Left ventricle myocardium inferior (tissue), 1 donor: ENCODE measurements at regions not wholly inside any gene's neighbourhood (a gene's known extent, or its start where the extent isn't known, plus 50 kb on each side); places are given as distances from the start of the nearest gene placed in this dataset.
A peak's percentile ranks its signal among the peaks of the same experiment; 100 is the strongest.

Source experiments
- DNase-seq: peaks from one replicate; pipeline ENCODE4 v3.0.0-alpha.2; 2020
- H3K27ac ChIP-seq: fragments of 200-600 bp; replicated peaks from 2 replicates; pipeline ENCODE4 v1.8.0; 2021
- H3K27me3 ChIP-seq: fragments of 200-600 bp; 2 replicates; pipeline ENCODE4 v1.8.0; 2021; ENCODE audit warnings: low read depth
- H3K36me3 ChIP-seq: fragments of 200-600 bp; 2 replicates; pipeline ENCODE4 v1.8.0; 2021
- H3K4me1 ChIP-seq: fragments of 200-600 bp; 2 replicates; pipeline ENCODE4 v1.8.0; 2021
- H3K4me3 ChIP-seq: fragments of 200-600 bp; 2 replicates; pipeline ENCODE4 v1.8.0; 2021; ENCODE audit warnings: mild to moderate bottlenecking, moderate library complexity
- H3K9me3 ChIP-seq: fragments of 200-600 bp; replicated peaks from 2 replicates; pipeline ENCODE4 v1.8.0; 2021
- intact Hi-C: fragments of 100-400 bp; cut with micrococcal nuclease; formaldehyde crosslinking; loops from one replicate; pipeline ENCODE4 v1.11.0; 2022
- TF ChIP-seq, protein P1 (sequence below): fragments of 200-600 bp; IDR thresholded peaks from 2 replicates; pipeline ENCODE4 v1.8.0; 2021; ENCODE audit warnings: antibody characterized with exemption, mild to moderate bottlenecking, borderline replicate concordance
- donor health status: DM: no; HTN: yes; CAD: no; lungs with severe emphysema.

DNA sequence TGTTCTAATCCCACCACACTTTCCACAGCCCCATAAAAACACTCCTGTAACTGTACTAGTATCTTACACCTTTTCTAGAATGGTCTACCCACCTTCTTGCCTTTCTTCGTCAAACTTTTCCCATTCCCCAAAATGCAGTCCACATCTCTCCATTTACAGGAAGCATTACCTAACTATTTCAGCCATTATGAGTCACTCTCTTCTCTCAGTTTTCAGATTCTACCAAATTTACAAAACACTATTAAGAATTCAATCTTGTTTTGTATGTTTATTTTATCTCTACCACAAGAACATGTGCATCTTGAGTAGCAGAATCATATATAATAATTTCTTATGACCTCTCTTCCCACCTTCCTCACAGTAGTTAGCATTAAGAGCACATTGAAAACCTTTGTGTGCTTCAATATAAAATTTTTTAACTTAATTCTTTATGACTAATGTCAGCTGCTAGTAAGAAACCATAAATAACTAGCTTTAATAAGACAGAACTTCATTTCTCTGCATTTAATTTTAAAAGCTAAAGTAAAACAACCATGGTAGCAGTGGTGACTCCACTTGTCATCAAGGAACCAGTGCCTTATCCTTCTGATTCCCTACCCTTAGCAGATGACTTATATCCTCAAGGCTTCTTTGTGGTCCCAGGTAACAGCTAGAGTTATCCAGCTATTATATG is 56.6 kb upstream of the MAP2 start:
- no peaks in the 10 kb centered on the region for H3K36me3 ChIP-seq
- no peak for DNase-seq
- peaks cover 6% of the 10 kb centered on the region for H3K4me1 ChIP-seq
- peaks cover 4% of the 10 kb centered on the region for H3K27me3 ChIP-seq
- TF ChIP-seq, protein P1, sequence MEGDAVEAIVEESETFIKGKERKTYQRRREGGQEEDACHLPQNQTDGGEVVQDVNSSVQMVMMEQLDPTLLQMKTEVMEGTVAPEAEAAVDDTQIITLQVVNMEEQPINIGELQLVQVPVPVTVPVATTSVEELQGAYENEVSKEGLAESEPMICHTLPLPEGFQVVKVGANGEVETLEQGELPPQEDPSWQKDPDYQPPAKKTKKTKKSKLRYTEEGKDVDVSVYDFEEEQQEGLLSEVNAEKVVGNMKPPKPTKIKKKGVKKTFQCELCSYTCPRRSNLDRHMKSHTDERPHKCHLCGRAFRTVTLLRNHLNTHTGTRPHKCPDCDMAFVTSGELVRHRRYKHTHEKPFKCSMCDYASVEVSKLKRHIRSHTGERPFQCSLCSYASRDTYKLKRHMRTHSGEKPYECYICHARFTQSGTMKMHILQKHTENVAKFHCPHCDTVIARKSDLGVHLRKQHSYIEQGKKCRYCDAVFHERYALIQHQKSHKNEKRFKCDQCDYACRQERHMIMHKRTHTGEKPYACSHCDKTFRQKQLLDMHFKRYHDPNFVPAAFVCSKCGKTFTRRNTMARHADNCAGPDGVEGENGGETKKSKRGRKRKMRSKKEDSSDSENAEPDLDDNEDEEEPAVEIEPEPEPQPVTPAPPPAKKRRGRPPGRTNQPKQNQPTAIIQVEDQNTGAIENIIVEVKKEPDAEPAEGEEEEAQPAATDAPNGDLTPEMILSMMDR: no peak
- H3K27ac ChIP-seq: no peak overlapping the region
- no peak overlapping the region for H3K4me3 ChIP-seq
- peaks cover 9% of the 10 kb centered on the region for H3K9me3 ChIP-seq
- intact Hi-C loops: no loop called here

GRCh38 chr2:209368406-209368805 is 55.4 kb upstream of the MAP2 start:
- TF ChIP-seq, protein P1: no peak
- Histone ChIP-seq H3K27ac (no peak overlapping the region), H3K4me1 (peaks cover 6% of the 10 kb centered on the region), H3K27me3 (peaks cover 4% of the 10 kb centered on the region), H3K36me3 (no peaks in the 10 kb centered on the region), H3K4me3 (no peak overlapping the region), H3K9me3 (peaks cover 20% of the 10 kb centered on the region)
- DNase-seq: no peak
- intact Hi-C loops: no loop called here

- Histone ChIP-seq H3K27me3 (peaks cover 4% of the 10 kb centered on the region), H3K27ac (no peak overlapping the region), H3K4me3 (peak overlapping the region; percentile 20), H3K9me3 (peaks cover 25% of the 10 kb centered on the region), H3K4me1 (peaks cover 6% of the 10 kb centered on the region), H3K36me3 (no peaks in the 10 kb centered on the region)
- TF ChIP-seq, protein P1: no peak
- intact Hi-C loops: no loop called here
- DNase-seq: peak; percentile 16
These were observed 54.9 kb upstream of the MAP2 start for GRCh38 chr2:209368914-209369313.

- intact Hi-C loops: no loop called here
- no peaks in the 10 kb centered on the region for H3K36me3 ChIP-seq
- TF ChIP-seq, protein P1: no peak
These were observed 54.2 kb upstream of the MAP2 start for GRCh38 chr2:209369656-209370055.

DNA sequence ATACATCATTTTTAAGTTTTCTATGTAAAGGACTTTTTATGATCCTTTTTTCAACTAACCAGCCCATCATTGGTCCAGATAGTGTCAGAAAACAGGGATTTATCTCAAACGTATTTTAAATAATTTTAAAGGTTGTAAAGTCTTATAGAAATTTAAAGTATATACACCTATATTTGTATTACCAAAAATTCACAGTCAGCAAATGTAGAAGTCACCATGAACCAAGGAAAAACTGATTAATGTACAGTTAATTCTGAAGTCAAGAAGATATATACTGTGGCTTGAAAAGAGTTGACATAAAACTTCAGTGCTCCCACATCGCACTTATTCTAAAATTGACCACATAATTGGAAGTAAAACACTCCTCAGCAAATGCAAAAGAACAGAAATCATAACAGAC is 52.4 kb upstream of the MAP2 start:
- Histone ChIP-seq H3K36me3 (no peaks in the 10 kb centered on the region), H3K4me1 (peaks cover 6% of the 10 kb centered on the region), H3K4me3 (no peak overlapping the region), H3K27me3 (peaks cover 4% of the 10 kb centered on the region), H3K9me3 (peaks cover 50% of the 10 kb centered on the region), H3K27ac (no peak overlapping the region)
- TF ChIP-seq, protein P1: no peak
- intact Hi-C loops: no loop called here
- DNase-seq: no peak

More at GRCh38 chr2:209369656-209370055, 54.2 kb upstream of the MAP2 start:
- H3K9me3 ChIP-seq: peaks cover 33% of the 10 kb centered on the region
- H3K27me3 ChIP-seq: peaks cover 4% of the 10 kb centered on the region
- peaks cover 6% of the 10 kb centered on the region for H3K4me1 ChIP-seq
- no peak for DNase-seq
- H3K27ac ChIP-seq: no peak overlapping the region
- no peak overlapping the region for H3K4me3 ChIP-seq
